A549 (cell line): ENCODE measurements at regions not wholly inside any gene's neighbourhood (a gene's known extent, or its start where the extent isn't known, plus 50 kb on each side); places are given as distances from the start of the nearest gene placed in this dataset.

Experiments
- ATAC-seq, 2 experiments: fragments of 200-7000 bp in 1 of 2; fragments of >200 bp in 1 of 2; cut with Nextera tagmentation in 1 of 2; cut with Tn5 transposase in 1 of 2; 3 replicates each; pipeline versions ENCODE4 v1.8.0 to v1.9.1; 2018 to 2020; ENCODE audit warnings: mild to moderate bottlenecking in 1 of 2, moderate library complexity in 1 of 2
- CTCF ChIA-PET: fragments of 300-600 bp; sonication (Branson Sonifier 250); formaldehyde crosslinking; extraction: SDS; loops from one replicate; lab custom pipeline; 2021; ENCODE audit warnings: antibody characterized with exemption, inconsistent platforms; lab: Yijun Ruan, JAX
- POLR2A ChIA-PET: fragments of 350-600 bp; formaldehyde crosslinking; extraction: SDS; loops from one replicate; lab custom pipeline; 2021; ENCODE audit warnings: antibody characterized with exemption, inconsistent platforms; lab: Yijun Ruan, JAX
- DNase-seq, 2 experiments: peaks; one replicate each; pipeline versions ENCODE4 v3.0.0 to v3.0.0-alpha.2; 2011 to 2016; ENCODE audit warnings: low read depth in 1 of 2, low spot score in 1 of 2
- FAIRE-seq: peaks from 2 replicates; lab custom pipeline; 2011; peaks lifted over from hg19 to GRCh38; lab: Jason Lieb, UNC
- H3K27ac ChIP-seq, 2 experiments: fragments of >200 bp; sonication (Bioruptor Twin); formaldehyde crosslinking; 3 replicates each; pipeline ENCODE4 v1.5.1; 2016 to 2017
- H3K4me1 ChIP-seq: fragments of >200 bp; sonication (Bioruptor Twin); formaldehyde crosslinking; 3 replicates; pipeline ENCODE4 v1.6.1; 2016
- H3K4me2 ChIP-seq: fragments of >200 bp; sonication (Bioruptor Twin); formaldehyde crosslinking; 3 replicates; pipeline ENCODE4 v1.6.1; 2016
- H3K4me3 ChIP-seq: fragments of >200 bp; sonication (Bioruptor Twin); formaldehyde crosslinking; 3 replicates; pipeline ENCODE4 v1.5.1; 2016
- H3K9me3 ChIP-seq: fragments of >200 bp; sonication (Bioruptor Twin); formaldehyde crosslinking; 3 replicates; pipeline ENCODE4 v1.6.1; 2016
- ATOH8 ChIP-seq: fragments of 250-450 bp; sonication (Bioruptor Pico); IDR thresholded peaks from 2 replicates; pipeline ENCODE4 v1.5.0; 2020; ENCODE audit warnings: low read depth, mild to moderate bottlenecking, moderate library complexity
- CBX8 ChIP-seq: fragments of 200-600 bp; sonication (generic); IDR thresholded peaks from 2 replicates; pipeline ENCODE4 v1.6.1; 2016
- CHD4 ChIP-seq: fragments of 200-600 bp; sonication (generic); IDR thresholded peaks from 2 replicates; pipeline ENCODE4 v1.6.1; 2016; ENCODE audit warnings: antibody characterized with exemption, mild to moderate bottlenecking, borderline replicate concordance
- E2F6 ChIP-seq: IDR thresholded peaks from 2 replicates; pipeline ENCODE4 v1.6.1; 2012; ENCODE audit warnings: low read depth, borderline replicate concordance
- EHF ChIP-seq: fragments of 250-450 bp; sonication (Bioruptor Pico); IDR thresholded peaks from 2 replicates; pipeline ENCODE4 v1.5.0; 2020; ENCODE audit warnings: mild to moderate bottlenecking
- EHMT2 ChIP-seq: fragments of 200-600 bp; sonication (generic); IDR thresholded peaks from 2 replicates; pipeline ENCODE4 v1.6.1; 2016; ENCODE audit warnings: antibody characterized with exemption, low read depth, mild to moderate bottlenecking, moderate library complexity
- FOSL2 ChIP-seq, 2 experiments: fragments of 450-650 bp in 1 of 2; fragments of >200 bp in 1 of 2; sonication (Bioruptor Twin) in 1 of 2; formaldehyde crosslinking; IDR thresholded peaks; 2 replicates each; pipeline versions ENCODE4 v1.5.0 to v1.6.1; 2016 to 2020; ENCODE audit warnings: mild to moderate bottlenecking in 1 of 2, moderate library complexity in 1 of 2
- FOXS1 ChIP-seq: fragments of 250-450 bp; sonication (Bioruptor Pico); IDR thresholded peaks from 2 replicates; pipeline ENCODE4 v1.5.0; 2020; ENCODE audit warnings: mild to moderate bottlenecking, moderate library complexity
- HDAC2 ChIP-seq: fragments of 200-600 bp; sonication (generic); IDR thresholded peaks from 2 replicates; pipeline ENCODE4 v1.6.1; 2016
- HMGXB4 ChIP-seq: fragments of 250-450 bp; sonication (Bioruptor Pico); IDR thresholded peaks from 2 replicates; pipeline ENCODE4 v1.5.0; 2021; ENCODE audit warnings: mild to moderate bottlenecking, moderate library complexity, borderline replicate concordance
- HOXA7 ChIP-seq: fragments of 250-450 bp; sonication (Bioruptor Pico); IDR thresholded peaks from 2 replicates; pipeline ENCODE4 v1.5.0; 2020; ENCODE audit warnings: mild to moderate bottlenecking, moderate library complexity
- JUN ChIP-seq, 2 experiments: fragments of >200 bp; sonication (Bioruptor Twin); formaldehyde crosslinking; IDR thresholded peaks; 2 replicates in 1 of 2; 3 replicates in 1 of 2; pipeline ENCODE4 v1.6.1; 2016 to 2017
- JUNB ChIP-seq: fragments of >200 bp; sonication (Bioruptor Twin); formaldehyde crosslinking; IDR thresholded peaks from 2 replicates; pipeline ENCODE4 v1.6.1; 2016
- KDM1A ChIP-seq: fragments of 200-600 bp; sonication (generic); IDR thresholded peaks from 2 replicates; pipeline ENCODE4 v1.6.1; 2016; ENCODE audit warnings: low read depth, mild to moderate bottlenecking
- KDM5A ChIP-seq: fragments of 200-600 bp; sonication (generic); IDR thresholded peaks from 2 replicates; pipeline ENCODE4 v1.6.1; 2016; ENCODE audit warnings: antibody characterized with exemption, mild to moderate bottlenecking
- MYC ChIP-seq: IDR thresholded peaks from 2 replicates; pipeline ENCODE4 v1.6.1; 2012; ENCODE audit warnings: mild to moderate bottlenecking, inconsistent platforms, low read length, improper control_type of control experiment, borderline replicate concordance
- NFE2L2 ChIP-seq: fragments of 150-350 bp; conservative IDR thresholded peaks from 2 replicates; pipeline ENCODE4 v1.6.1; 2014; ENCODE audit warnings: low read length
- NPAS2 ChIP-seq: fragments of 250-450 bp; sonication (Bioruptor Pico); IDR thresholded peaks from 2 replicates; pipeline ENCODE4 v1.8.0; 2022; ENCODE audit warnings: mild to moderate bottlenecking, moderate library complexity, borderline replicate concordance
- NR3C1 ChIP-seq: fragments of >200 bp; sonication (Bioruptor Twin); formaldehyde crosslinking; IDR thresholded peaks from 3 replicates; pipeline ENCODE4 v1.6.1; 2017
- POLR2A ChIP-seq: IDR thresholded peaks from 2 replicates; pipeline ENCODE4 v1.6.1; 2012; ENCODE audit warnings: mild to moderate bottlenecking, low read length
- RARB ChIP-seq: fragments of 250-450 bp; sonication (Bioruptor Pico); IDR thresholded peaks from 2 replicates; pipeline ENCODE4 v1.8.0; 2021; ENCODE audit warnings: mild to moderate bottlenecking, moderate library complexity
- REST ChIP-seq: fragments of 200-600 bp; sonication (generic); IDR thresholded peaks from 2 replicates; pipeline ENCODE4 v1.6.1; 2016; ENCODE audit warnings: antibody characterized with exemption, mild to moderate bottlenecking, moderate library complexity
- SMC3 ChIP-seq: fragments of >200 bp; sonication (Bioruptor Twin); formaldehyde crosslinking; IDR thresholded peaks from 3 replicates; pipeline ENCODE4 v1.6.1; 2018; ENCODE audit warnings: inconsistent platforms
- TFCP2L1 ChIP-seq: fragments of 250-450 bp; sonication (Bioruptor Pico); IDR thresholded peaks from 2 replicates; pipeline ENCODE4 v1.5.0; 2021; ENCODE audit warnings: mild to moderate bottlenecking
- ZC3H11A ChIP-seq: fragments of 450-650 bp; IDR thresholded peaks from 2 replicates; pipeline ENCODE4 v1.6.1; 2014; ENCODE audit warnings: antibody characterized with exemption, mild to moderate bottlenecking
- ZNF302 ChIP-seq: fragments of 250-450 bp; sonication (Bioruptor Pico); IDR thresholded peaks from 2 replicates; pipeline ENCODE4 v1.9.0; 2021; ENCODE audit warnings: inconsistent platforms, mild to moderate bottlenecking, moderate library complexity
- ZSCAN20 ChIP-seq: fragments of 250-450 bp; sonication (Bioruptor Pico); IDR thresholded peaks from 2 replicates; pipeline ENCODE4 v1.8.0; 2022; ENCODE audit warnings: mild to moderate bottlenecking, moderate library complexity
- WGBS: methylation state at CpG from one replicate; pipeline ENCODE4 v1.1.6; 2017; ENCODE audit errors: missing lambda C conversion rate; 5-methylcytosine and 5-hydroxymethylcytosine counted together

GRCh38 chr6:132952986-132953385, 138.6 kb downstream of the RPS12 start:
- ChIA-PET POLR2A (no interaction called here), CTCF (interaction anchor here (3.4 kb wide), 1 partner anchor 9 kb away, joined by 26 read pairs; no protein-coding TSS in a partner anchor)
- 40% methylated on average over 3 of the region's 3 CpGs for WGBS

GRCh38 chr6:132954222-132954621, 139.9 kb downstream of the RPS12 start:
- Histone ChIP-seq H3K9me3 (no peaks in the 10 kb centered on the region), H3K4me1 (peaks cover 9% of the 10 kb centered on the region; the same call in 1 of the 3 replicates), H3K4me2 (no peak overlapping the region), H3K27ac (no peak overlapping the region), H3K4me3 (no peak overlapping the region)
- no peak for TF ChIP-seq JUNB
- TF ChIP-seq KDM5A: no peak
- no peak for TF ChIP-seq FOXS1 (CRISPR knock-in tag)
- TF ChIP-seq ATOH8 (CRISPR knock-in tag): no peak
- TF ChIP-seq EHMT2: no peak
- TF ChIP-seq ZSCAN20 (CRISPR knock-in tag): no peak
- TF ChIP-seq RARB: no peak
- ChIA-PET CTCF (interaction anchor here (3.4 kb wide), 1 partner anchor 8 kb away, joined by 26 read pairs; no protein-coding TSS in a partner anchor), POLR2A (no interaction called here)
- DNase-seq (no peak), ATAC-seq (no peak), FAIRE-seq (no peak)
- WGBS: 67% methylated on average over 9 of the region's 9 CpGs

More at GRCh38 chr6:132952986-132953385, 138.6 kb downstream of the RPS12 start:
- no peak for TF ChIP-seq ZC3H11A
- TF ChIP-seq ZNF302 (CRISPR knock-in tag): no peak
- TF ChIP-seq HMGXB4 (CRISPR knock-in tag): no peak
- TF ChIP-seq ATOH8 (CRISPR knock-in tag): no peak
- no peak for ATAC-seq
- H3K4me1 ChIP-seq: peaks cover 9% of the 10 kb centered on the region; the same call in 1 of the 3 replicates
- no peak for DNase-seq
- H3K4me2 ChIP-seq: no peak overlapping the region; the same call in 2 of the 3 replicates
- H3K9me3 ChIP-seq: no peaks in the 10 kb centered on the region
- no peak overlapping the region for H3K4me3 ChIP-seq
- FAIRE-seq: no peak
- H3K27ac ChIP-seq: peak overlapping the region; percentile 17 to 33; a peak in 1 of 6 replicates

GRCh38 chr6:132954936-132955335, 140.6 kb downstream of the RPS12 start:
- ChIA-PET POLR2A (no interaction called here), CTCF (no interaction called here)
- no peak overlapping the region for H3K4me2 ChIP-seq
- DNase-seq (no peak), ATAC-seq (no peak), FAIRE-seq (no peak)
- H3K27ac ChIP-seq: no peak overlapping the region
- TF ChIP-seq HOXA7 (CRISPR knock-in tag): no peak
- TF ChIP-seq JUNB: no peak
- no peak for TF ChIP-seq MYC
- no peak for TF ChIP-seq TFCP2L1 (CRISPR knock-in tag)
- no peak for TF ChIP-seq CBX8
- no peak for TF ChIP-seq REST
- TF ChIP-seq SMC3: no peak
- no peak for TF ChIP-seq FOSL2 (IDR thresholded peaks at IDR 0.05)
- no peak for TF ChIP-seq FOSL2 (CRISPR knock-in tag; IDR thresholded peaks at IDR 0.05)
- no peak for TF ChIP-seq CHD4
- no peak for TF ChIP-seq EHMT2
- TF ChIP-seq NPAS2 (CRISPR knock-in tag): no peak
- TF ChIP-seq KDM1A: no peak
- TF ChIP-seq NFE2L2: no peak
- no peak for TF ChIP-seq HDAC2
- TF ChIP-seq EHF (CRISPR knock-in tag): no peak
- no peak for TF ChIP-seq NR3C1
- TF ChIP-seq KDM5A: no peak
- TF ChIP-seq JUN (IDR thresholded peaks at IDR 0.05): no peak
- TF ChIP-seq E2F6: no peak
- TF ChIP-seq POLR2A: no peak
- no peak overlapping the region for H3K4me3 ChIP-seq
- WGBS: 66% methylated on average over 5 of the region's 5 CpGs
- peaks cover 9% of the 10 kb centered on the region; the same call in 1 of the 3 replicates for H3K4me1 ChIP-seq
- H3K9me3 ChIP-seq: no peaks in the 10 kb centered on the region
